ENCODE measurements at regions not wholly inside any gene's neighbourhood (a gene's known extent, or its start where the extent isn't known, plus 50 kb on each side); places are given as distances from the start of the nearest gene placed in this dataset.
"Not testable (repeated sequence)": the region's sequence is repeated elsewhere in the genome, so short reads cannot be mapped to it uniquely, and the experiment has no call there.

DNA sequence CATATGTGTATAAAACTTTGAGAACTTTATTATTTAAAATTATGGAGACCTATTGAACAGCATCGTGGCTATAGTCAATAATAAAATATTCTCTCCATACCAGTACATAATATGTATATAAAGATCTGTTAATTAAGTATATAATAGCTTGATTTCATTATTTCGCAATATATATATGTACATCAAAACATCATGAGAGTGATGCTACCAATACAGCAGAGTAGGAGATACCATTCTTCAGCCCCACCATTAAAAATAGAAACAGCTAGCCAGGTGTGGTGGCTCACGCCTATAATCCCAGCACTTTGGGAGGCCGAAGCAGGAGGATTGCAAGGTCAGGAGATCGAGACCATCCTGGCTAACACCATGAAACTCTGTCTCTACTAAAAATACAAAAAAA lies 1755.3 kb upstream of the SPRY2 start:
- no peak for DNase-seq

- no peak for DNase-seq
Measured at GRCh38 chr13:82092312-82092711, 1751.4 kb upstream of the SPRY2 start.

- DNase-seq = peak; percentile 2
Measured at GRCh38 chr13:82088781-82089180, 1747.9 kb upstream of the SPRY2 start.

- DNase-seq = no peak
Measured at GRCh38 chr13:82076496-82076895, 1735.6 kb upstream of the SPRY2 start.

GRCh38 chr13:82070416-82070815 lies 1729.5 kb upstream of the SPRY2 start:
- DNase-seq = no peak

DNA sequence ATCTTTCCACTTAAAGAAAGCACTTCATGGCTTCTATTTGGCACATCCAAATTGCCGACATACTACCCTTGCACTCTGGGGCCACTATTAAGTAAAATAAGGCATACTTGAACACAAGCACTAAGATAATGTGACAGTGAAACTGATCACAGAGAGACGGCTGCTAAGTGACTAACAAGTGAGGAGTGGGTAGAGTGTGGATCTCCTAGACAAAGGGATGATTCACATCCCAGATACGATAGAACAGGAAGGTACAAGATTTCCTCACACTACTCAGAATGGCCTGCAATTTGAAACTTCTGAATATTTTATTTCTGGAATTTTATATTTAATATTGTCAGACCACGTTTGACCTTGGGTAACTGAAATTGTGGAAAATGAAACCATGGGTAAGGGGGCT lies 1721.8 kb upstream of the SPRY2 start:
- DNase-seq = no peak

GRCh38 chr13:82058364-82058763 lies 1717.4 kb upstream of the SPRY2 start:
- no peak for DNase-seq

DNA sequence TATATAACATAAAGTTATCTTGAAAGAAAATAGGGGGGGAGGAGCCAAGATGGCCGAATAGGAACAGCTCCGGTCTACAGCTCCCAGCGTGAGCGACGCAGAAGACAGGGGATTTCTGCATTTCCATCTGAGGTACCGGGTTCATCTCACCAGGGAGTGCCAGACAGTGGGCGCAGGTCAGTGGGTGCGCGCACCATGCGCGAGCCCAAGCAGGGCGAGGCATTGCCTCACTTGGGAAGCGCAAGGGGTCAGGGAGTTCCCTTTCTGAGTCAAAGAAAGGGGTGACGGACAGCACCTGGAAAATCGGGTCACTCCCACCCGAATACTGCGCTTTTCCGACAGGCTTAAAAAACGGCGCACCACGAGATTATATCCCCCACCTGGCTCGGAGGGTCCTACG lies 1704.4 kb upstream of the SPRY2 start:
- DNase-seq = not testable (repeated sequence)

DNA sequence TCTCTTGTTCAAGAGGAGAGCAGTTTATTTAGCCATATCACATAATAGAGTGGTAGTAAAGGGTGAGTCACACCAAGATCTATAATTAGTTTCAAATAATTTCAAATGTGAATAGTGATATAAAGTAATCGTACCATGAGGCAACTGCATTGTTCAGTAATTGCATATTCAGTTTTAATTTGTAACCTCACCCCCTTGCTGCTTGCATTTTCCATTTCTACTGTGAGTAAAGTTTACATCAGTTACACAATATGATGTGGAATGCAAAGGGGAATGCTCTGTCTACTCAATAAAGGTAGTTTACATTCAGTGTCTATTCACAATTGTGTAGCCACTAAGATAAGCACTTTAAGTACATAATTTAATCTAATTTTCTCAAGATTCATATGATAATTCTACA lies 1695.7 kb upstream of the SPRY2 start:
- DNase-seq = no peak

- no peak for DNase-seq
Measured at GRCh38 chr13:82011355-82011754, 1670.4 kb upstream of the SPRY2 start.

DNA sequence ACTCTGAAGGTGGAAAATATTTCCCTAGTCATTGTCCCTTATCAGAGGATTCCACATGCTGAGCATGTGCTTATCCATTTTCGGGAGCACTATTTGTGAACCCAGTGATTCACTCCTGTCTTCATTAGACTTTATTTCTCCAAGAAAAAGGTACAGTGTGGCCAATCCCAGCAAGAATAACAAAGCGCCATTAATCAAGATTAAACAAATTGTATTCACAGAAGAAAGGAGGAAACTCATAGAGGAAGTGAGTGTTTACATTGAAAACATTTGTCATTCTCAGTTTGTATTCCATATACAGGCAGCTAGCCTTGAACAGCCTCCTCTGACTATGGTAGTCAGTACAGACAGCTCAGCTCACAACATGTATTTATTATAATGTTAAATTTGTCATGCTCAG lies 1669.9 kb upstream of the SPRY2 start:
- DNase-seq = no peak

- DNase-seq = no peak
Measured at GRCh38 chr13:82002710-82003109, 1661.8 kb upstream of the SPRY2 start.

- DNase-seq = no peak
Measured at GRCh38 chr13:81995316-81995715, 1654.4 kb upstream of the SPRY2 start.

- no peak for DNase-seq
Measured at GRCh38 chr13:81990652-81991051, 1649.7 kb upstream of the SPRY2 start.

DNA sequence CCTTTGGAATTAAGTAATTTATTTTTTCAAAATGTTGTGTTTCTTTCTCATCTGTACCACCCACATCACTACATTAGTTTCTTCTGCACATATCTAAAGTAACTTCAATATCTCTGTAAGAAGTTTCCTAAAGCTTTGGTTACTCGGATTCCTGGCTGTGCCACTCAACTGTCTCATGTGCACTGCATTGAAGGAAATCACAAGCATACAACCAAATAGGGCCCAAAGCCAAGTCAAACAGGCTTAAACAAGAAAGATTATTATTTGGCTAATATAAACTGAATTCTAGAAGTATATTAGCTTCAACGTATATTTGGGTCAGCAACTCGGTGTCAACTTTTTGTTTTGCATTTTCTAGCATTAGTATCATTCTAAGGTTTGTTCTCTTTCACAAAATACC lies 1647.6 kb upstream of the SPRY2 start:
- DNase-seq = no peak

GRCh38 chr13:81987677-81988357 lies 1646.9 kb upstream of the SPRY2 start:
- no peak for DNase-seq

DNA sequence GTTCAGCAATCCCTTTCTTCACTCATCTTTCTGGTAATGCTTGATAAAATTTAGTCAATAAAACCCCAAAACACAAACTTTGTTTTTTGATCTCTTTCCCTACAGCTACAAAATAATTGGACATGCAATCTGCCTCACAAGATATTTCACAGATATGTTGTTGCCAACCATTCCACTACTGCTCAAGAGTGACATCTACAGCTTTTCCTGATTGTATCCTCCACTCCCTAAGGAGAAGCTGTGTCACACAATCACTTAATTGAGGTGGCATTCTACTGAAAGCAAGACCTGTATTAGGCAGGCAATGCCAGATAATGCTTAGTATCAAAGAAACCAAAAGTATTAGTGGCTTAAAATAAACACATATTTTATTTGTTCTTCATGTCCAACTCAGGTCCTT lies 1646.2 kb upstream of the SPRY2 start:
- DNase-seq = no peak

- no peak for DNase-seq
Measured at GRCh38 chr13:81986308-81986707, 1645.4 kb upstream of the SPRY2 start.

- no peak for DNase-seq
Measured at GRCh38 chr13:81957121-81957520, 1616.2 kb upstream of the SPRY2 start.

DNA sequence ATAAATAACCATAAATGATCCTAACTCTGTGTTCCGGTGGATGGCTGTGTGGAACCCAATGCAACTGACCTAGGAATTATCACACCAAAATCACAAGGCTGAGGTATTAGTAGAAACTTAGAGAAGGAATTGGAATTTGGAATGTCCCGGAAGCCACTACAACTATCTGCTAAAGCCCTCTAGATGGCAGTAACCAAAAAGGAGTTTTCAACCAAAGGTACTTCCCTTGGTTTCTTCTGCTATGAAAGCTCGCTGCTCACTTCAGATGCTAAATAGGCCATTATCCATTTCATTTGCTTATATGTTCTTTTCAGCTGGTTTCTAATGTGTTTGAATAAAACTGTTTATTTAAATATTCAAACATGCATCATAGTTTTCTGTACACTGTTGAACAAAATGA lies 1589.1 kb upstream of the SPRY2 start:
- DNase-seq = peak; percentile 3

- DNase-seq = no peak
Measured at GRCh38 chr13:81927347-81927746, 1586.4 kb upstream of the SPRY2 start.

DNA sequence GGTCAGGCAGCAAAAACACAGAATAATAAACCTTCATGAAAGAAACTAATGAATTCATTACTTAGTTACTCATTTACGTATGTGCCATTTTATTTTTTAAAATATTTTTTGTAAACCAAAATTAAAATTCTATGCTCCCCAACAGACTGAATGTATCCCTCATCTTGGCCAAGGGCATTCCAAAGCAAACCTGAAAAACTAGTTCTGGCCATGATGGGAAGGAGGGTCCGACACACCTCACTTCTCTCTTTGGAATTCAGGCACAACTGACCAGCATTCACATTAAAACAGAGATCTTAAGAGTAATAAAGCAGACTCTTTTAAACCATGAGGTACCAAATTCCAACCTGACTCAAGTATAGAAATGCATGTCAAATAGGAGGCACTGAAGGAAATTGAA lies 1576.9 kb upstream of the SPRY2 start:
- no peak for DNase-seq

GRCh38 chr13:81916461-81916860 lies 1575.5 kb upstream of the SPRY2 start:
- peak; percentile 3 for DNase-seq

GRCh38 chr13:81907787-81908372 lies 1567.0 kb upstream of the SPRY2 start:
- no peak for DNase-seq

DNA sequence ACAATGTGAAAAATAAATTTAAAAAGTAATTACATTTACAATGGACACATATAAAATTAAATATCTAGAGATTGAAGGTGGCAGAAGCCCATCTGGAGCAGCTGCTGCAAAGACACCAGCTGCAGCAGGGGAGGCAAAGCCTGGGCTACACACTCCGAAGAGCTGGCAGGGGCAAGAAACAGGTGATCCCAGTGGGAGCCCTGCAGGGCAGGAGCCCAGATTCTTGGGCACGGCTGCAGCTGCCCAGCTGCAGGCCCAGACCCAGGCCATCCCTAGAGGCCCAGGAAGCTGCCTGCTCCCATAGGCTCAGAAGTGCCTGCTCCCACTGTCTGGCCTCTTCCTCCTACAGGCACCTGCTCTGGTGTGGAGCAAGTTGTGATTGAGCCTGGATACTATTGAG lies 1547.9 kb upstream of the SPRY2 start:
- no peak for DNase-seq
